Cardiac fibroblast (primary cell): ENCODE measurements at regions not wholly inside any gene's neighbourhood (a gene's known extent, or its start where the extent isn't known, plus 50 kb on each side); places are given as distances from the start of the nearest gene placed in this dataset.

Source experiments
- DNase-seq, 2 donors: peaks; one replicate each; pipeline versions ENCODE4 v3.0.0 to v3.0.0-alpha.2; 2010; ENCODE audit warnings: low read depth in 2 of 2
- H3K4me3 ChIP-seq, 2 donors: replicated peaks in 1 of 2; 1 replicate in 1 of 2; 2 replicates in 1 of 2; pipeline ENCODE4 v1.5.1; 2011; ENCODE audit warnings: low read depth in 2 of 2, low read length in 2 of 2, mild to moderate bottlenecking in 2 of 2, moderate library complexity in 1 of 2
- CTCF ChIP-seq: IDR thresholded peaks from one replicate; pipeline ENCODE4 v1.5.1; 2011; ENCODE audit warnings: low read depth, mild to moderate bottlenecking, low read length, inconsistent platforms

GRCh38 chr1:193538680-193539079, 352.3 kb upstream of the B3GALT2 start:
- no peak for DNase-seq
- no peak overlapping the region for H3K4me3 ChIP-seq
- TF ChIP-seq CTCF: no peak

- DNase-seq: no peak
- TF ChIP-seq CTCF: no peak
- no peak overlapping the region for H3K4me3 ChIP-seq
Measured at GRCh38 chr1:193538003-193538354, 351.6 kb upstream of the B3GALT2 start.

DNA sequence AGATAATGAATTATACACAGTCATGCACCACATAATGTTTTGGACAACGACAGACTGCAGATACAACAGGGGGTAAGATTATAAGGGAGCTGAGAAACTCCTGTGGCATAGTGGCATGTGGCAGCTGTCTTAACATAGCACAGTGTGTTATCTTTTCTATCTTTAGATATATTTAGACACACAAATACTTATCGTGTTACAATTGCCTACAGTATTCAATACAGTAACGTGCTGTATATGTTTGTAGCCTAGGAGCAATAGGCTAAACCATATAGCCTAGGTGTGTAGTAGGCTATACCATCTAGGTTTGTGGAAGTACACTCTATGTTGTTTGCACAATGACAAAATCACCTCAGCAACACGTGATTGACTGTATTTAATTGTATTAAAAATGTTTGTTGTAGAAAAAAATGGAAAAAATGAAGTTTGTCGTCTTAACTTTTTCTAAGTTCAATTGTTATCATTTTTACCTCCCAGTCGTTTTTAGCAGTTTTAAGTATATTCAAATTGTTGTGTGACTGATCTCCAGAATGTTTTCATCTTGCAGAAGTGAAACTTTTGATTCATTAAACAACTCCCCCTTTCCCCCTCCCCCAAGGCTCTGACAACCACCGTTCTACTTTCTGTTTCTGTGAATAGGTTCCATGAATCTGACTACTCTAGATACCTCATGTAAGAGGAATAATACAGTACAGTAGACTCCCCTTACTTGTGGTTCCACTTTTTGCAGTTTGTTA, 351.0 kb upstream of the B3GALT2 start:
- no peak overlapping the region for H3K4me3 ChIP-seq
- no peak for DNase-seq

GRCh38 chr1:193533853-193534252, 347.4 kb upstream of the B3GALT2 start:
- no peak for TF ChIP-seq CTCF
- DNase-seq: peak in 1 of 2 donors; percentile 4

More for the DNA sequence above, 351.0 kb upstream of the B3GALT2 start:
- no peak for TF ChIP-seq CTCF

GRCh38 chr1:193525917-193526710, 339.7 kb upstream of the B3GALT2 start:
- no peak for TF ChIP-seq CTCF
- H3K4me3 ChIP-seq: no peak overlapping the region

More at GRCh38 chr1:193533853-193534252, 347.4 kb upstream of the B3GALT2 start:
- no peak overlapping the region for H3K4me3 ChIP-seq

DNA sequence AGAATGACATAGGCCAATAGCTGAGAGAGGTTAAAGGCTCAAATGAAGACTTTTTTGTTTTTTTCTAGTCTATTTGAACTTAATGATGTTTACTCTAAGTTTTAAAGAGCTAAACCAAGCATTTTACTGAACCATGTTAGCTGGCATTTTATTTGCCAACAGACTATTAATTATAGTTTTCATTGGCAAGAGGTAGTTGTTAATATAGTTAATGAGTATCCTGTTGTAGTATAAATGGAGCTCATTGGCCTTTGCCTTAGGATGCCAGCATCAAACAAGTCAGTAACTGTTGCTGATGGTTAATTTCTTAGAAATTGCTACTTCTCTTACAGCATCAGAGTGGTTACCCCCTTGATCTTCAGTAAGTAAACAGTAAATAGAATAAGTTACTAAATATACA, 339.0 kb upstream of the B3GALT2 start:
- no peak for DNase-seq
- no peak overlapping the region for H3K4me3 ChIP-seq
- TF ChIP-seq CTCF: no peak

More at GRCh38 chr1:193525917-193526710, 339.7 kb upstream of the B3GALT2 start:
- no peak for DNase-seq
